ENCODE measurements at regions not wholly inside any gene's neighbourhood (a gene's known extent, or its start where the extent isn't known, plus 50 kb on each side); places are given as distances from the start of the nearest gene placed in this dataset.

DNA sequence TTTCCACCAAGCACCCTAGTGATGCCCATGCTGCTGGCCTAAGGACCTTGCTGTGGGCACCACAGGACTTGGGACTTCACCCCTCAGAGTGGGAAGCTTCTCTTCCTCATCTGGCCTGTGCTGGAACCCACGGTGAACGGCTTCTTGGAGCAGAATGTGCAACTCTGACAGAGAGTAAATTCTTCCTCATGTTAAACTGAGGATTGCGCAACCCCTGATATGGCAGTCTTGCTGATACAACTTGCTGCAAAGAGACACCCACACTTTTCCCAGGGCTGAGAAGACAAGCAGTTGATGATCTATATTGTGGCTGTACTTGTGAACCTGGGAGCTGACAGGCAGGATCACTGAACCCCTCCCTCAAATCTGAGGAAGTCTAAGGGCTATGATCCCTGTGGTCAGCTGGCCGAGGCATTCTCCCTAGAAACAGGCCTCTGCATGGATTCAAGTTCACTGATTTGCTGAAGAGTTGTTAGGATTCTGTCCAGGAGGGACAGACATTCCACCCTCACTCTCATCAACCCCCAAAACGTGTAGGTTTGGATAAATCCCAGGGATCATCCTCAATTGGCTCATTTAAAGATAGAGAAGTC, 307.2 kb downstream of the MTRR start:
- TF ChIP-seq CTCF (optimal IDR thresholded peaks at IDR 0.05 in 1 of 3, IDR thresholded peaks at IDR 0.05 in 1 of 3, conservative IDR thresholded peaks at IDR 0.05 in 1 of 3; ENCODE audit: extremely low read depth in 1 of 3, insufficient read depth in 2 of 3, low read length in 3 of 3): no peak
- TF ChIP-seq EZH2 (IDR thresholded peaks at IDR 0.05; ENCODE audit: low read length): no peak

Data from keratinocyte (primary cell).